ENCODE measurements at regions not wholly inside any gene's neighbourhood (a gene's known extent, or its start where the extent isn't known, plus 50 kb on each side); places are given as distances from the start of the nearest gene placed in this dataset.
"Not testable (repeated sequence)": the region's sequence is repeated elsewhere in the genome, so short reads cannot be mapped to it uniquely, and the experiment has no call there.

DNA sequence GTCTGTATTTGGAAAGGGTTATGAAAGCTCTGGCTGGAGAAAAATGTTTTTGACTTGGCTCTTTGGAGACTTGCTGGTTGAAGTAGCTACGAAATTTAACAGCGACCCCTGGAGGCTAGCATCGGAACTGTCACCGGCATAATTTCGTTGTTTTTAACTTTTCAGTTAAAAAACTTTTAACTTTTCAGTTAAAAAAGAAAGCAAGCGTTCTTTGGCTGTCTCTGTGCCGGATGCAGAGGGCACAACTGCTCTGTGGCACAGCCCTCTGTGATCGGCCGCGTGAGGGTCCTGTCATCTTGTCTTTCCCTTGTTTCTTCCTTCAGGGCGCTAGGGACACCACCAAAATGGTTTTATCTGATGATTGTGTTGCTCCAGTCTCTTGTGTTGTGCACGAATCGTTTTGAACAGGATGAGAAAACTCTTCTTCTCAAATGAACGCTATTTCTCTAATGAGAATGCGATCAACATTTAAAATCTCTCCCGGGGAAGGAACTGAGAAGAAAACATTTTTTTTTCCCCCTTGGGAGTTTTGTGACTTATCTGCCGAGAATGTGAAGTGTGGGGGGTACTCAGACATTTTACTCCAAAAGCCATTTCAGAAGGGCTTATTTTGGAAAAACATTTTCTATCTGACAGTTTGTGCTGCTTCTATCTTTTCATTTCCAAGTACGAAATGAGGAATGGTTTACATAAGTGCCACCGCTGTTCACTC is 57.1 kb downstream of the ADCYAP1 start:
- peak overlapping the region; percentile 29 for H3K4me3 ChIP-seq (ENCODE audit: control insufficient read depth, low read depth, low read length)
- peak; percentile 82 for TF ChIP-seq CTCF (IDR thresholded peaks at IDR 0.05; ENCODE audit: control insufficient read depth, insufficient read depth, low read depth, low read length, missing control alignments)
- DNase-seq (ENCODE audit: low read depth): peak; percentile 7

DNA sequence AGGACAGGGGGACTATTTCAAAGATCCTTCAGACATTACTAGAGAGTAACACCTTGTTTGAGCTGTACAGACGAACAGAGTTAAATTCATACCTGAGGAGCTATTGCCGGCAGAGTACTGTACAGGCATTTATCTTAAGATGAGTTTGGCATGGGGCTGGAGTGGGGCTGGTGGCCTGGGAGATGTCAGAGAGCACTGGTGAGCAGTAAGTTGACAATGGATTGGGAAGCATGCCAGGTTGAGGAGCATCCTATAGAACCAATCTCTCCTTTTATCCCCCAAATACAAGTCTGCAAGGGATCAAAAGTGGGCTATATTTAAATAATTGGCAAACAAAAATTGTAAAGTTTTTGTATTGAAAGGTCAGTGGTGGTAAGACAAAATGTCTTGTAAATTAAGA is 58.6 kb downstream of the ADCYAP1 start:
- TF ChIP-seq CTCF (IDR thresholded peaks at IDR 0.05; ENCODE audit: control insufficient read depth, insufficient read depth, low read depth, low read length, missing control alignments): no peak
- H3K4me3 ChIP-seq (ENCODE audit: control insufficient read depth, low read depth, low read length): no peak overlapping the region
- no peak for DNase-seq (ENCODE audit: low read depth)

GRCh38 chr18:965921-966758 is 61.5 kb downstream of the ADCYAP1 start:
- H3K4me3 ChIP-seq (ENCODE audit: control insufficient read depth, low read depth, low read length): no peak overlapping the region
- DNase-seq (ENCODE audit: low read depth): no peak
- no peak for TF ChIP-seq CTCF (IDR thresholded peaks at IDR 0.05; ENCODE audit: control insufficient read depth, insufficient read depth, low read depth, low read length, missing control alignments)

DNA sequence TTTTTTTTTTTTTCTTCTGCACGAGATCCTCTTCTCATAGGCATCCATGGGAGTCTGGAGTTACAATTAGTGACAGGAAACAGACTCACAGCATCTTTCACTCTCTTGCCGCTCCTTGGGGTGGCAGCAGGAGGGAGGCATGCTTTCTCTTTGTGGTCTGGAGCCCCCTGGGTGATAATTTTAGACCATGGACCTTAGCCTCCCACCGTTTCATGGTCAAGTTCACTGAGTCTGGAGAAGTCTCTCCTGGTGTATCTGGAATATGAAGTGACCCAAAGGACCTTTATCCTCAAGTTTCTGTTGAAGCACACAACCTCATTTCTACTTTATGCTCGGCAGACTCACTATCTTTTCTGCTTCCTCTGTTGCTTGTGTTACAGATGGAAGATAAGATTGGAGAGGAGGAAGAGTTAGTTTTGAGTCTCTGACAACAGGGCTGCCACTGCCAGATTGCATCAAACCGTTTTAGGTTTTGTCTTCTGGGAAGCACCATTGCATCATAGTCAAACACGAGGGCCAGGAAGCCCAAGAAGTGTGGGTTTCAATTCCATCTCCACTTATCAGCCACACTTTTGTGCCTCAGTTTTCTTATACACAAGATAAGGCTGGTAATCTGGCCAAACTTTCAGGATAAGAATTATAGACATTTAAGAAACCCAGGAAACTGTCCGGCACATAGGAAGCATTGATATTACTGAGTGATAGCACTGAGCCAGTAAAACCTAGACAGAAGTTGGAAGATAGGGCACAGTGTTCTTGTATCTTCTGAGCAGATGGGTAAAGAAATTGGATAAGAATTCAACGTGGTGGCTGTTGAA is 62.3 kb downstream of the ADCYAP1 start:
- no peak for TF ChIP-seq CTCF (IDR thresholded peaks at IDR 0.05; ENCODE audit: control insufficient read depth, insufficient read depth, low read depth, low read length, missing control alignments)
- no peak for DNase-seq (ENCODE audit: low read depth)
- H3K4me3 ChIP-seq (ENCODE audit: control insufficient read depth, low read depth, low read length): no peak overlapping the region

- DNase-seq (ENCODE audit: low read depth): not testable (repeated sequence)
Measured at GRCh38 chr18:968910-969309, 64.2 kb downstream of the ADCYAP1 start.

DNA sequence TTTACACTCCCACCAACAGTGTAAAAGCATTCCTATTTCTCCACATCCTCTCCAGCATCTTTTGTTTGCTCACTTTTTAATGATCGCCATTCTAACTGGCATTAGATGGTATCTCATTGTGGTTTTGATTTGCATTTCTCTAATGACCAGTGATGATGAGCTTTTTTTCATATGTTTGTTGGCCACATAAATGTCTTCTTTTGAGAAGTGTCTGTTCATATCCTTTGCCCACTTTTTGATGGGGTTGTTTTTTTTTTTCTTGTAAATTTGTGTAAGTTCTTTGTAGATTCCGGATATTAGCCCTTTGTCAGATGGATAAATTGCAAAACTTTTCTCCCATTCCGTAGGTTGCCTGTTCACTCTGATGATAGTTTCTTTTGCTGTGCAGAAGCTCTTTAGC is 64.6 kb downstream of the ADCYAP1 start:
- DNase-seq (ENCODE audit: low read depth); H3K4me3 ChIP-seq (ENCODE audit: control insufficient read depth, low read depth, low read length): not testable (repeated sequence)

More at GRCh38 chr18:968910-969309, 64.2 kb downstream of the ADCYAP1 start:
- H3K4me3 ChIP-seq (ENCODE audit: control insufficient read depth, low read depth, low read length): not testable (repeated sequence)

DNA sequence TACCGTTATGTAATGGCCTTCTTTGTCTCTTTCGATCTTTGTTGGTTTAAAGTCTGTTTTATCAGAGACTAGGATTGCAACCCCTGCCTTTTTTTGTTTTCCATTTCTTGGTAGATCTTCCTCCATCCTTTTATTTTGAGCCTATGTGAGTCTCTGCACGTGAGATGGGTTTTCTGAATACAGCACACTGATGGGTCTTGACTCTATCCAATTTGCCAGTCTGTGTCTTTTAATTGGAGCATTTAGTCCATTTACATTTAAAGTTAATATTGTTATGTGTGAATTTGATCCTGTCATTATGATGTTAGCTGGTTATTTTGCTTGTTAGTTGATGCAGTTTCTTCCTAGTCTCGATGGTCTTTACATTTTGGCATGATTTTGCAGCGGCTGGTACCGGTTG is 69.9 kb downstream of the ADCYAP1 start:
- not testable (repeated sequence) for H3K4me3 ChIP-seq (ENCODE audit: control insufficient read depth, low read depth, low read length); DNase-seq (ENCODE audit: low read depth)

- not testable (repeated sequence) for DNase-seq (ENCODE audit: low read depth); H3K4me3 ChIP-seq (ENCODE audit: control insufficient read depth, low read depth, low read length)
Measured at GRCh38 chr18:976393-977128, 71.9 kb downstream of the ADCYAP1 start.

GRCh38 chr18:977327-977726 is 72.7 kb downstream of the ADCYAP1 start:
- DNase-seq (ENCODE audit: low read depth); H3K4me3 ChIP-seq (ENCODE audit: control insufficient read depth, low read depth, low read length): not testable (repeated sequence)

- not testable (repeated sequence) for H3K4me3 ChIP-seq (ENCODE audit: control insufficient read depth, low read depth, low read length); DNase-seq (ENCODE audit: low read depth)
Measured at GRCh38 chr18:977732-978131, 73.1 kb downstream of the ADCYAP1 start.

All from AG09309 (cell line).